B cell (primary cell): ENCODE measurements at regions not wholly inside any gene's neighbourhood (a gene's known extent, or its start where the extent isn't known, plus 50 kb on each side); places are given as distances from the start of the nearest gene placed in this dataset.

Source experiments
- ATAC-seq: fragments of 200-7000 bp; cut with Tn5 transposase; one replicate; pipeline ENCODE4 v1.10.0; 2021; ENCODE audit warnings: low read depth, mild to moderate bottlenecking, moderate number of reproducible peaks, moderate library complexity
- CTCF ChIA-PET: fragments of 350-600 bp; sonication (Branson Sonifier 250); formaldehyde crosslinking; loops from one replicate; lab custom pipeline; 2021; ENCODE audit warnings: antibody characterized with exemption, inconsistent platforms; lab: Charles Lee
- POLR2A ChIA-PET: fragments of 350-600 bp; sonication (Branson Sonifier 250); formaldehyde crosslinking; loops from one replicate; lab custom pipeline; 2021; ENCODE audit warnings: antibody characterized with exemption; lab: Charles Lee
- DNase-seq: peaks from one replicate; pipeline ENCODE4 v3.0.0; 2013
- H2AFZ ChIP-seq: 2 replicates; pipeline ENCODE4 v1.6.1; 2012; ENCODE audit warnings: mild to moderate bottlenecking, low read depth, low read length; ENCODE audit not compliant: insufficient read depth, poor library complexity, severe bottlenecking
- H3K27ac ChIP-seq, 2 donors: 1 replicate in 1 of 2; 2 replicates in 1 of 2; pipeline ENCODE4 v1.5.1; 2012 to 2013; ENCODE audit warnings: low read length in 2 of 2, mild to moderate bottlenecking in 2 of 2, moderate library complexity in 1 of 2
- H3K27me3 ChIP-seq, 4 experiments: fragments of 200-600 bp in 1 of 4; sonication (generic) in 1 of 4; replicated peaks in 1 of 4; 1 replicate in 2 of 4; 2 replicates in 2 of 4; pipeline versions ENCODE4 v1.6.1 to v1.7.0; 2013 to 2016; ENCODE audit warnings: low read length in 3 of 4, mild to moderate bottlenecking in 2 of 4, mixed read lengths in 1 of 4, moderate library complexity in 1 of 4; ENCODE audit not compliant: insufficient read depth in 4 of 4, control insufficient read depth in 3 of 4; ENCODE audit errors: control extremely low read depth in 1 of 4
- H3K36me3 ChIP-seq, 2 experiments: replicated peaks in 1 of 2; 1 replicate in 1 of 2; 2 replicates in 1 of 2; pipeline versions ENCODE4 v1.6.1 to v1.7.1; 2013; ENCODE audit warnings: low read length in 1 of 2; ENCODE audit not compliant: insufficient read depth in 2 of 2, control insufficient read depth in 1 of 2; ENCODE audit errors: control extremely low read depth in 1 of 2, extremely low read depth in 1 of 2
- H3K4me1 ChIP-seq, 2 donors: fragments of 200-600 bp in 1 of 2; sonication (generic) in 1 of 2; 1 replicate in 1 of 2; 2 replicates in 1 of 2; pipeline versions ENCODE4 v1.5.1 to v1.6.1; 2013 to 2017; ENCODE audit warnings: low read length in 2 of 2; ENCODE audit not compliant: control insufficient read depth in 2 of 2, insufficient read depth in 2 of 2
- H3K4me2 ChIP-seq: replicated peaks from 2 replicates; pipeline ENCODE3; 2012; ENCODE audit warnings: mild to moderate bottlenecking, low read depth, low read length; ENCODE audit not compliant: poor library complexity, severe bottlenecking
- H3K4me3 ChIP-seq, 5 experiments: fragments of 200-600 bp in 1 of 5; sonication (generic) in 1 of 5; 1 replicate in 3 of 5; 2 replicates in 2 of 5; pipeline versions ENCODE4 v1.5.1 to v1.7.0; 2011 to 2016; ENCODE audit warnings: low read length in 4 of 5, mild to moderate bottlenecking in 4 of 5, low read depth in 2 of 5, control low read depth in 1 of 5, moderate library complexity in 1 of 5; ENCODE audit not compliant: insufficient read depth in 1 of 5; ENCODE audit errors: control extremely low read depth in 1 of 5, extremely low read depth in 1 of 5
- H3K79me2 ChIP-seq: fragments of 200-600 bp; sonication (generic); one replicate; pipeline ENCODE4 v1.6.0; 2016; ENCODE audit warnings: low read length; ENCODE audit not compliant: control insufficient read depth, insufficient read depth
- H3K9ac ChIP-seq: fragments of 200-600 bp; sonication (generic); 2 replicates; pipeline ENCODE4 v1.6.1; 2017; ENCODE audit warnings: mild to moderate bottlenecking, low read length, moderate library complexity
- H3K9me3 ChIP-seq, 3 donors: one replicate each; pipeline versions ENCODE4 v1.6.1 to v1.7.1; 2013; ENCODE audit warnings: low read length in 2 of 3; ENCODE audit not compliant: control insufficient read depth in 2 of 3, insufficient read depth in 1 of 3; ENCODE audit errors: control extremely low read depth in 1 of 3
- H4K20me1 ChIP-seq: 2 replicates; pipeline ENCODE4 v1.6.0; 2012; ENCODE audit warnings: mild to moderate bottlenecking, low read length; ENCODE audit not compliant: insufficient read depth, control insufficient read depth, poor library complexity, severe bottlenecking
- H3K27ac Mint-ChIP-seq: one replicate; pipeline ENCODE4 v1.8.0; 2021; ENCODE audit warnings: mixed read lengths
- H3K27me3 Mint-ChIP-seq: one replicate; pipeline ENCODE4 v1.8.0; 2021; ENCODE audit warnings: mixed read lengths
- H3K4me1 Mint-ChIP-seq: one replicate; pipeline ENCODE4 v1.8.0; 2021; ENCODE audit warnings: mixed read lengths
- H3K4me3 Mint-ChIP-seq: one replicate; pipeline ENCODE4 v1.8.0; 2021; ENCODE audit warnings: mixed read lengths
- H3K9me3 Mint-ChIP-seq: one replicate; pipeline ENCODE4 v1.8.0; 2022; ENCODE audit warnings: mixed read lengths; ENCODE audit not compliant: insufficient read depth
- CTCF ChIP-seq: fragments of 200-600 bp; IDR thresholded peaks from one replicate; pipeline ENCODE4 v1.8.0; 2022; ENCODE audit warnings: antibody characterized with exemption, mild to moderate bottlenecking
- EZH2 ChIP-seq: IDR thresholded peaks from 2 replicates; pipeline ENCODE4 v1.6.1; 2012; ENCODE audit warnings: borderline replicate concordance, low read depth, mild to moderate bottlenecking, moderate library complexity, low read length; ENCODE audit not compliant: insufficient read depth, poor library complexity, severe bottlenecking
- WGBS: methylation state at CpG from one replicate; pipeline ENCODE4 v1.1.5; 2013; ENCODE audit warnings: missing lambda C conversion rate; ENCODE audit not compliant: insufficient coverage; 5-methylcytosine and 5-hydroxymethylcytosine counted together
- intact Hi-C: fragments of 100-400 bp; cut with micrococcal nuclease; formaldehyde crosslinking; loops from one replicate; pipeline ENCODE4 v1.10.0; 2022

GRCh38 chr3:88385090-88385489, 235.3 kb downstream of the C3orf38 start:
- WGBS, result 73% methylated on average over 5 of the region's 5 CpGs
- H3K9me3 Mint-ChIP-seq, result peaks cover 5% of the 10 kb centered on the region
- H3K27me3 ChIP-seq, result no peaks in the 10 kb centered on the region
- H3K36me3 ChIP-seq, result no peaks in the 10 kb centered on the region
- no peak overlapping the region for H3K4me3 ChIP-seq
- CTCF ChIA-PET, result no interaction called here
- TF ChIP-seq EZH2, result no peak
- no peak for TF ChIP-seq CTCF
- no peaks in the 10 kb centered on the region for H3K79me2 ChIP-seq
- H3K9ac ChIP-seq, result no peak overlapping the region
- no peaks in the 10 kb centered on the region for H4K20me1 ChIP-seq
- H3K27me3 Mint-ChIP-seq, result no peaks in the 10 kb centered on the region
- H3K4me1 Mint-ChIP-seq, result peaks cover 2% of the 10 kb centered on the region
- no peak overlapping the region for H3K4me2 ChIP-seq
- H3K27ac Mint-ChIP-seq, result no peak overlapping the region
- H3K27ac ChIP-seq, result no peak overlapping the region
- DNase-seq (no peak), ATAC-seq (no peak)
- intact Hi-C loops, result no loop called here
- POLR2A ChIA-PET, result no interaction called here
- H3K4me1 ChIP-seq, result no peaks in the 10 kb centered on the region
- H3K9me3 ChIP-seq, result no peaks in the 10 kb centered on the region
- no peak overlapping the region for H3K4me3 Mint-ChIP-seq
- no peak overlapping the region for H2AFZ ChIP-seq

- DNase-seq (no peak), ATAC-seq (no peak)
- H3K27ac ChIP-seq, result no peak overlapping the region
- H3K27ac Mint-ChIP-seq, result no peak overlapping the region
- no peaks in the 10 kb centered on the region for H3K4me1 ChIP-seq
- CTCF ChIA-PET, result no interaction called here
- no peaks in the 10 kb centered on the region for H3K36me3 ChIP-seq
- no peak overlapping the region for H3K4me3 ChIP-seq
- no peak overlapping the region for H2AFZ ChIP-seq
- H3K27me3 Mint-ChIP-seq, result no peaks in the 10 kb centered on the region
- POLR2A ChIA-PET, result no interaction called here
- H3K9ac ChIP-seq, result no peak overlapping the region
- H3K79me2 ChIP-seq, result no peaks in the 10 kb centered on the region
- no peak overlapping the region for H3K4me3 Mint-ChIP-seq
- H3K4me2 ChIP-seq, result no peak overlapping the region
- no peak for TF ChIP-seq CTCF
- TF ChIP-seq EZH2, result no peak
- no peaks in the 10 kb centered on the region for H3K9me3 Mint-ChIP-seq
- intact Hi-C loops, result no loop called here
- no peaks in the 10 kb centered on the region for H3K27me3 ChIP-seq
- H3K4me1 Mint-ChIP-seq, result no peaks in the 10 kb centered on the region
- H4K20me1 ChIP-seq, result no peaks in the 10 kb centered on the region
- no peaks in the 10 kb centered on the region for H3K9me3 ChIP-seq
These were observed 248.8 kb downstream of the C3orf38 start for GRCh38 chr3:88398581-88398980.
